Lower lobe of right lung (tissue), 2 donors: ENCODE measurements at regions not wholly inside any gene's neighbourhood (a gene's known extent, or its start where the extent isn't known, plus 50 kb on each side); places are given as distances from the start of the nearest gene placed in this dataset.

Source experiments
- ATAC-seq, 2 donors: fragments of 200-7000 bp; cut with Tn5 transposase; one replicate each; pipeline ENCODE4 v1.9.1; 2020 to 2022; ENCODE audit warnings: mild to moderate bottlenecking in 2 of 2, moderate library complexity in 2 of 2
- DNase-seq: peaks from one replicate; pipeline ENCODE4 v3.0.0-alpha.2; 2020
- H3K27ac ChIP-seq: fragments of 200-600 bp; one replicate; pipeline ENCODE4 v1.8.0; 2022
- H3K27me3 ChIP-seq: fragments of 200-600 bp; one replicate; pipeline ENCODE4 v1.8.0; 2022; ENCODE audit warnings: low read depth
- H3K36me3 ChIP-seq: fragments of 200-600 bp; one replicate; pipeline ENCODE4 v1.8.0; 2022; ENCODE audit warnings: mild to moderate bottlenecking
- H3K4me1 ChIP-seq: fragments of 200-600 bp; one replicate; pipeline ENCODE4 v1.8.0; 2022
- H3K4me3 ChIP-seq: fragments of 200-600 bp; one replicate; pipeline ENCODE4 v1.8.0; 2022; ENCODE audit warnings: mild to moderate bottlenecking
- H3K9me3 ChIP-seq: fragments of 200-600 bp; one replicate; pipeline ENCODE4 v1.8.0; 2022
- intact Hi-C: fragments of 100-400 bp; cut with DNase I; formaldehyde crosslinking; loops from one replicate; pipeline ENCODE4 v1.11.0; 2022
- TF ChIP-seq, protein P1 (sequence below): fragments of 200-600 bp; IDR thresholded peaks from one replicate; pipeline ENCODE4 v1.8.0; 2022; ENCODE audit warnings: antibody characterized with exemption, mild to moderate bottlenecking
- donor health status: DM: no; HTN: yes; CAD: no; lungs with severe emphysema.

DNA sequence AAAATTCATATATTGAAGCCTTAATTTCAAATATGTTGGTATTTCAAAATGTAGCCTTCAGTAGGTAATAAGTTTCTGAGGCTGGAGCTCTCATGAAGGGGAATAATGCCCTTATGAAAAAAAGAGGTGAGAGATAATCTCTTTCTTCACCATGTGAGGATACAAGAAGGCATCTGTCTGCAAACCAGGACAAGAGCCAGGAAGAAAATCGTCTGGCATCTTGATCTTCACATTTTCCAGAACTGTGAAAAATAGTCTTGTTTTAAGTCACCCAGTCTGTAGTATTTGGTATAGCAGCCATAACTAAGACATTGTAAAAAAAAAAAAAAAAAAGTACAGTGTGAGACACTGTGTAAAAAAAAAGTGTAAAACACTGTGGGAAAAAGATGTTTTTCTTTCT is 768.9 kb downstream of the TAF11L14 start:
- ATAC-seq, result no peak
- Histone ChIP-seq H3K4me3 (no peak overlapping the region), H3K27ac (no peak overlapping the region), H3K36me3 (no peaks in the 10 kb centered on the region), H3K9me3 (no peaks in the 10 kb centered on the region), H3K27me3 (no peaks in the 10 kb centered on the region), H3K4me1 (no peaks in the 10 kb centered on the region)
- intact Hi-C loops, result no loop called here
- DNase-seq, result no peak
- TF ChIP-seq, protein P1, sequence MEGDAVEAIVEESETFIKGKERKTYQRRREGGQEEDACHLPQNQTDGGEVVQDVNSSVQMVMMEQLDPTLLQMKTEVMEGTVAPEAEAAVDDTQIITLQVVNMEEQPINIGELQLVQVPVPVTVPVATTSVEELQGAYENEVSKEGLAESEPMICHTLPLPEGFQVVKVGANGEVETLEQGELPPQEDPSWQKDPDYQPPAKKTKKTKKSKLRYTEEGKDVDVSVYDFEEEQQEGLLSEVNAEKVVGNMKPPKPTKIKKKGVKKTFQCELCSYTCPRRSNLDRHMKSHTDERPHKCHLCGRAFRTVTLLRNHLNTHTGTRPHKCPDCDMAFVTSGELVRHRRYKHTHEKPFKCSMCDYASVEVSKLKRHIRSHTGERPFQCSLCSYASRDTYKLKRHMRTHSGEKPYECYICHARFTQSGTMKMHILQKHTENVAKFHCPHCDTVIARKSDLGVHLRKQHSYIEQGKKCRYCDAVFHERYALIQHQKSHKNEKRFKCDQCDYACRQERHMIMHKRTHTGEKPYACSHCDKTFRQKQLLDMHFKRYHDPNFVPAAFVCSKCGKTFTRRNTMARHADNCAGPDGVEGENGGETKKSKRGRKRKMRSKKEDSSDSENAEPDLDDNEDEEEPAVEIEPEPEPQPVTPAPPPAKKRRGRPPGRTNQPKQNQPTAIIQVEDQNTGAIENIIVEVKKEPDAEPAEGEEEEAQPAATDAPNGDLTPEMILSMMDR, result no peak

DNA sequence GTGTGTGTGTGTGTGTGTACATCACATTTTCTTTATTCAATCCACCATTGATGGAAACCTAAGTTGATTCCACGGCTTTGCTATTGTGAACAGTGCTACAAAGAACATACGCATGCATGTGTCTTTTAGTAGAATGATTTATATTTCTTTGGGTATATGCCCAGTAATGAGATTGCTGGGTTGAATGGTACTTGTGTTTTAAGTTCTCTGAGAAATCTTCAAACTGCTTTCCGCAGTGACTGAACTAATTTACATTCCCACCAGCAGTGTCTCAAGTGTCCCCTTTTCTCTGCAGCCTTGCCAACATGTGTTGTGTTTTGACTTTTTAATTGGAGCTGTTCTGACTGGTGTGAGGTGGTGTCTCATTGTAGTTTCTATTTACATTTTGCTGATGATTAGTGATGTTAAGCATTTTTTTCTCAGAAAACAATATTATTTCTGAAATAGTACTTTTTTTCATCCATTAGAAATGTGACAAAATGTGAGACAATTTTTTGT is 769.7 kb downstream of the TAF11L14 start:
- DNase-seq, result no peak
- no peaks in the 10 kb centered on the region for H3K36me3 ChIP-seq
- H3K4me3 ChIP-seq, result no peak overlapping the region
- H3K27me3 ChIP-seq, result no peaks in the 10 kb centered on the region
- intact Hi-C loops, result no loop called here
- H3K27ac ChIP-seq, result no peak overlapping the region
- TF ChIP-seq, protein P1, result no peak
- no peaks in the 10 kb centered on the region for H3K4me1 ChIP-seq
- no peaks in the 10 kb centered on the region for H3K9me3 ChIP-seq
- ATAC-seq, result peak; percentile 83 to 91

DNA sequence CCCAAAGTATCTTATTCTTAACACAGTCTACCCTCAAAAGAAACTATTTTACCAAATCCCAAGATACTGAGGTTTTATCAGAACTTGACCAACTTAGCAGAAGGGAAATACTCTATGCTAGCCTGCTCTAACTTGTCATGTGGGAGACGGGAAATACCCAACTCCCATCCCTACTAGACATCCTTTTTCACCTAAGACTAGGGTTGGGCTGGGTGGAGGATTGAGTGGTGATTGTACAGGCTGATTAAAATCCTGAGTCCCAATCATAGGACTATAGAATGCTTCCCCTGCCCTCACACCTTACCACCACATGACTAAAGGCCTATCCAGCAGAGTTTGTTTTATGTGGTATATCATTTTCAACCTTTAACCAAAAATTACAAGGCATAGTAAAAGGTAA is 786.5 kb downstream of the TAF11L14 start:
- intact Hi-C loops, result no loop called here
- Histone ChIP-seq H3K4me3 (no peak overlapping the region), H3K27ac (no peak overlapping the region), H3K36me3 (no peaks in the 10 kb centered on the region), H3K27me3 (no peaks in the 10 kb centered on the region), H3K9me3 (no peaks in the 10 kb centered on the region), H3K4me1 (no peaks in the 10 kb centered on the region)
- DNase-seq, result no peak
- TF ChIP-seq, protein P1, result no peak
- ATAC-seq, result no peak

DNA sequence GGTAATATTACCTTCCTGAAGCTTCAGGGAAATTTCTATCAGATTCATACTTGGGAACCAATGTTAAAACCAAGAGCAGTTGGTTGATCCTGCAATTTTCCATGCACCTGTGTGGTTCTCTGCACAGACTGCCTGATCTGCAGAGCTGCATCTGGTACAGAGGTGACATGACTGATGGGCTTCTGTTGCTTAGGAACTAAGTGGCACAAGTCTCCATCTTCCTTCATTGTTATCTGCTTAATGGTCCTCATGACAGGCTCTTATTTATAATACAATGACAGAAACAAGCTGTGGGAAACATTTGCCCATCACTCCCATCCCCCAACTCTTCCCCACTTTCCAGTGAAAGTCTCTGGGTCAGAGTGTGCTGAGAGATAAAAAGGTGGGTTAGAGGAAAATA is 799.1 kb downstream of the TAF11L14 start:
- ATAC-seq (no peak), DNase-seq (no peak)
- H3K9me3 ChIP-seq, result no peaks in the 10 kb centered on the region
- TF ChIP-seq, protein P1, result no peak
- H3K4me3 ChIP-seq, result no peak overlapping the region
- H3K4me1 ChIP-seq, result no peaks in the 10 kb centered on the region
- no peaks in the 10 kb centered on the region for H3K36me3 ChIP-seq
- H3K27ac ChIP-seq, result no peak overlapping the region
- H3K27me3 ChIP-seq, result no peaks in the 10 kb centered on the region
- intact Hi-C loops, result no loop called here

DNA sequence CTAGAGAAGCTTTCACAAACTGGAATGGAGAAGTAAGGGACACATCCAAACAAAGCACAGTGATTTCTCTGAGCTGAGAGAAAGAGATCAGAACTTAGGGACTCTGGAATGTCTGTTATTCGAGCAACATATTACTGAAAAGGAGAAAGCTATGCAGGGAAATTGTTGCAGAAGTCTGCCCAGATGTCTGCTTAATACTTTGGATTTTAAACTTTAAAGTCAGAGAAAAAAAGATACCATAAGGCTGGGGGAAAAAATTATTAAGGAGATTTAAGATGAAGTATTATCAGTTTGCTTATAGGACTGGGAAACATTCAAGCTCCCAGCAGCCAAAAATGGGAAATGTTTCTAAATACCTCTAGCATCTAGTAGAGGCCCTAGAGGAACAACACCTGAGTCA is 803.9 kb downstream of the TAF11L14 start:
- DNase-seq, result no peak
- Histone ChIP-seq H3K4me1 (no peaks in the 10 kb centered on the region), H3K27me3 (no peaks in the 10 kb centered on the region), H3K9me3 (no peaks in the 10 kb centered on the region), H3K27ac (no peak overlapping the region), H3K4me3 (no peak overlapping the region), H3K36me3 (no peaks in the 10 kb centered on the region)
- TF ChIP-seq, protein P1, result no peak
- intact Hi-C loops, result no loop called here
- ATAC-seq, result no peak

DNA sequence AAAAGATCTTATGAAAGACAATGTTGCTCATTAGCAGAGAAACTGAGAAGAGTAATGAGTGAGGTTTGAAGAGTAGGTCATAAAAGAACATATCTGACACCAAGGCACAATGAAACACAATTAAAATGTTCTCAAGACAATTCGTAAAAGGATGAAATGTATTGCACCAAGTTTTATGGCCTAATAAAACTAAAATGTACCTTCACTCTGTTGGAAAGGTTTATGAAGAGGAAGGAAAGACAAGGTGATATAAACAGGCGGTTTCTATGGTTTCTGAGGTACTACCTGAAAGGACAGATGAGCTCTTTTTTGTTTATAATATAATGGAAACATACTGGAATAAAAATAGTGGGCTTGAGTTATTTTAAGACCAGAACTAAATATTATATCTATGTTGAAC is 821.3 kb downstream of the TAF11L14 start:
- Histone ChIP-seq H3K27me3 (no peaks in the 10 kb centered on the region), H3K36me3 (no peaks in the 10 kb centered on the region), H3K4me3 (no peak overlapping the region), H3K27ac (no peak overlapping the region), H3K9me3 (no peaks in the 10 kb centered on the region), H3K4me1 (no peaks in the 10 kb centered on the region)
- ATAC-seq (no peak), DNase-seq (no peak)
- TF ChIP-seq, protein P1, result no peak
- intact Hi-C loops, result no loop called here
